ENCODE measurements at regions not wholly inside any gene's neighbourhood (a gene's known extent, or its start where the extent isn't known, plus 50 kb on each side); places are given as distances from the start of the nearest gene placed in this dataset.

DNA sequence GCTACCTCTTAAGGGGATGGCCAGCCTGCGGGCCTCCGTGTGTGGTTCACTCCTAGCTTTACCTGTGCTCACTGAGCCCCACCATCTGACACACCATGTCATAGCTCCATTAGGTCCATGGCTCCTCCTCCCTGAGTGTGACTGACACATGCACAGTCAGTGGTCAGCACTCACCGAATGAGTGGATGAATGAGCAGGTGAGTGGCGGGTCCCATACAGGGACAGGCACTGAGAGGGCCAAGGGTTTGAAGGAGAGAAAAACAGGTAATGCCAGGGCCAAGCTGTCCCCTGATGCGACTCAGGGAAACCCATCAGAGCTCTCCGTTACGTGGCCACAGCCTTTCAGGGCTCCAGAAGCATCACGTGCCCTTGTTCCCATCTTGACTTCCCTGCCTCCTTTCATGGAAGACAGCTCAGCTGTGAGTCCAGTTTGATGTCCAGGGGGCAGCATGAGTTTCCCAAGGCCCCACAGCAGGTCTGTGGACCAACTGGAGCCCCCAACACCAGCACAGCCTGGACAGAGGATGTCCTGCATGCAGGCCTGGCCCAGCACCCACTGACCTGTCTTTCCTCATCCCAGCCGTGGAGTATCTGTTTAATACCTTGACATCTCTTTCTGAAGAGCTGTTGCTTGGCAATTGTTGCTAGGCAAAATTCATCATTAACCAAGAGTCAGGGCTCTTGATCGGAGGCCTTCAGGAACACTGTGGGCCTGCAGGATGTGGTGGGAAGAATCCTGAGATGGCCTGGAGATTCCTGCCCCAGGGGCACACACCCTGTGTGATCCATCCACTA lies 84.4 kb downstream of the PLXNA1 start:
- no peak for DNase-seq
- TF ChIP-seq CTCF (IDR thresholded peaks at IDR 0.05; ENCODE audit: unreplicated experiment), result no peak
- H3K27me3 Mint-ChIP-seq (ENCODE audit: unreplicated experiment), result peaks cover 68% of the 10 kb centered on the region
- H3K9me3 Mint-ChIP-seq (ENCODE audit: low read depth, unreplicated experiment), result no peaks in the 10 kb centered on the region
- no peaks in the 10 kb centered on the region for H3K36me3 Mint-ChIP-seq (ENCODE audit: insufficient read depth, unreplicated experiment)
- intact Hi-C loops (cut with micrococcal nuclease; ENCODE audit: unreplicated experiment), result no loop called here
- no peak overlapping the region for H3K4me3 Mint-ChIP-seq (ENCODE audit: low read depth, unreplicated experiment)
- CTCF ChIA-PET, result no interaction called here
- no peak overlapping the region for H3K27ac Mint-ChIP-seq (ENCODE audit: unreplicated experiment)
- no TSS peak for BruUV-seq (replicated peaks)
- peaks cover 9% of the 10 kb centered on the region for H3K4me1 Mint-ChIP-seq (ENCODE audit: low read depth, unreplicated experiment)

DNA sequence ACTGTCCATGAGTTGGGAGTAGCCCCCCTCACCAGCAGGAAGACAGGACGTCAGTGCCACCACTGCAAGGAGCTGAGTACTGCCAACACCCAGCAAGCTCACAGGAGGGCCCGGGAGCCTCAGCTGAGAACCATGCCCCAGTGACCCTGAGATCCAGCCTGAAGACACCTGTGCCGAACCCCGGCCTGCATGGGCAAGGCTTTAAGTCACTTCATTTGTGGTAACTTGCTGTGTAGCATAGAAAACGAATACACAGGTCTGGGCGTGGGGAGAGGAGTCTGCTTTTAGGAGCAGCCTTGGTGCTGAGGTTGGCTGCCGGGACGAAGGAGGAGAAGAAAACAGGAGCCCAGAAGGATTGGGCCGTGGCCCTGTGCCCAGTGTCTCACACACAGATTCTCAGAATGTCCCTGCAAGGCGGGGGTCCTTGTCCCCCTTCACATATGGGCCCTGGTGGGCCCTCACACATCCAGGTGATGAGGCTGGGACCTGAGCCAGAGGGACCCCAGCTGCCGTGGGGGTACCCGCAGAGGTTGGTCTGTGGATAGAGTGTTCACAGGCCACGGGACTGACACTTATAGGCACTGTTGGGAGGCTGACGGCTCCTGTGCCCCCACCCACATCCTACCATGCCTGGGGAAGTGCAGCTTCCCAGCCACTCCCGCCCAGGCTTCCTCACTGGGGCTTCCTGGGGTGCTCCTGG lies 85.3 kb downstream of the PLXNA1 start:
- H3K36me3 Mint-ChIP-seq (ENCODE audit: insufficient read depth, unreplicated experiment), result no peaks in the 10 kb centered on the region
- no peak for TF ChIP-seq CTCF (IDR thresholded peaks at IDR 0.05; ENCODE audit: unreplicated experiment)

DNA sequence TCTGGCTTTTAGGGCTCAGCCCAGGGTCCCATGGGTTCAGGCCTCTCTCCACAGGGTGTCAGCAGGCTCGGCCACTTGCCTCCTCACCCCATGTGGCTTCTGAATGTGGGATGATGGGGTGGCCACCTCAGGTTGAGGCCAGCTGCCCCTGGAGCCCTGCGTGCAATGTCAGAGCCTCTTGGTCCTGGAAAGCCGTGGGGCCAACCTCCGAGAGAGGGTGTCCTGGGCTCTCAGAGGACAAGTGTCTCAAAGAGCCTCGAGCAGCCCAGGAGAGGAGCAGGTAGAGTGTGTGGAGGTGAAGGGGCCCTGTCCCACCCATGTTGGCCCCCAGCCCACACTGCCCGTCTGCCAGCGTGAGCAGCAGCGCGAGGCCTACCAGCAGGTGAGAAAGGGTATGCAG lies 86.0 kb downstream of the PLXNA1 start:
- Mint-ChIP-seq H3K4me1 (ENCODE audit: low read depth, unreplicated experiment) (peaks cover 9% of the 10 kb centered on the region), H3K27me3 (ENCODE audit: unreplicated experiment) (peaks cover 84% of the 10 kb centered on the region), H3K4me3 (ENCODE audit: low read depth, unreplicated experiment) (no peak overlapping the region), H3K36me3 (ENCODE audit: insufficient read depth, unreplicated experiment) (no peaks in the 10 kb centered on the region), H3K9me3 (ENCODE audit: low read depth, unreplicated experiment) (no peaks in the 10 kb centered on the region), H3K27ac (ENCODE audit: unreplicated experiment) (no peak overlapping the region)
- CTCF ChIA-PET, result interaction anchor here (0.9 kb wide), 1 partner anchor 234 kb away, joined by 3 read pairs; no protein-coding TSS in a partner anchor
- intact Hi-C loops (cut with micrococcal nuclease; ENCODE audit: unreplicated experiment), result no loop called here
- no TSS peak for BruUV-seq (replicated peaks)
- no peak for TF ChIP-seq CTCF (IDR thresholded peaks at IDR 0.05; ENCODE audit: unreplicated experiment)
- no peak for DNase-seq

More for the DNA sequence above, 85.3 kb downstream of the PLXNA1 start:
- Mint-ChIP-seq H3K27ac (ENCODE audit: unreplicated experiment) (no peak overlapping the region), H3K27me3 (ENCODE audit: unreplicated experiment) (peaks cover 78% of the 10 kb centered on the region), H3K9me3 (ENCODE audit: low read depth, unreplicated experiment) (no peaks in the 10 kb centered on the region), H3K4me3 (ENCODE audit: low read depth, unreplicated experiment) (no peak overlapping the region), H3K4me1 (ENCODE audit: low read depth, unreplicated experiment) (peaks cover 9% of the 10 kb centered on the region)
- intact Hi-C loops (cut with micrococcal nuclease; ENCODE audit: unreplicated experiment), result no loop called here
- no peak for DNase-seq
- BruUV-seq (replicated peaks), result no TSS peak
- CTCF ChIA-PET, result interaction anchor here (0.9 kb wide), 1 partner anchor 234 kb away, joined by 3 read pairs; no protein-coding TSS in a partner anchor

DNA sequence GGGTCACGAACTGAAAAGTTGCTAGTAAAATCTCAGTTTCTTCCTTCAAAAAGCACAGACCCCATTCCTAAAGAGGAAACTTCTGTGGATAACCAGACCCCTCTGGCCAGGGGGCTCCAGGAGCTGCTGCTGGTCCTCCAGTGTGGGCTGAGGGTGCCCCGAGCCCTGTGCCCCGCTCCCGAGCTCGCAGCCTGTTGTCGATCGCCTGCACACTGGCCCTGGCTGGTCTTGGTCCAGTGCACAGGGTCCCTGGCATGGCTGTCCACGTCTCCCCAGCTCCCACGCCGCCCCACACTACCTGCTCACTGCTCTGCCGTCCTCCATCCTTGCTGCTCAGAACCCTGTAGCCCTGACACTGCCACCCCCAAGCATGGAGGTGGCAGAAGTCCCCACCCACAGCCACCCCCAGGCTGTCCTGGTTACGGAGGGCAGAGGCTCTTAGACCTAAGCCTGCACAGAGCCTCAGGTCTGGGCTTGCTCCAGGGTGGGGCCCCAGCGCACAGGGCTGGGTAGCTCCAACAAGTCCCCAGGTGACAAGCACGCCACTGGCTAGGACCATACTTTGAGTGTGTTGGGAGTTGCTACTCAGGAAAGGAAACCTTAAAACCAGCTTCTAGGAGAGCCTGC lies 87.0 kb downstream of the PLXNA1 start:
- CTCF ChIA-PET, result no interaction called here
- no TSS peak for BruUV-seq (replicated peaks)
- Mint-ChIP-seq H3K4me3 (ENCODE audit: low read depth, unreplicated experiment) (no peak overlapping the region), H3K4me1 (ENCODE audit: low read depth, unreplicated experiment) (peaks cover 6% of the 10 kb centered on the region), H3K36me3 (ENCODE audit: insufficient read depth, unreplicated experiment) (no peaks in the 10 kb centered on the region), H3K9me3 (ENCODE audit: low read depth, unreplicated experiment) (no peaks in the 10 kb centered on the region), H3K27me3 (ENCODE audit: unreplicated experiment) (peaks cover 94% of the 10 kb centered on the region), H3K27ac (ENCODE audit: unreplicated experiment) (no peak overlapping the region)
- TF ChIP-seq CTCF (IDR thresholded peaks at IDR 0.05; ENCODE audit: unreplicated experiment), result no peak
- intact Hi-C loops (cut with micrococcal nuclease; ENCODE audit: unreplicated experiment), result no loop called here
- no peak for DNase-seq
